Medulla oblongata (tissue), 1 donor: ENCODE measurements at regions not wholly inside any gene's neighbourhood (a gene's known extent, or its start where the extent isn't known, plus 50 kb on each side); places are given as distances from the start of the nearest gene placed in this dataset.

Experiments used
- DNase-seq: peaks from one replicate; pipeline ENCODE4 v3.0.0-alpha.2; 2015; ENCODE audit errors: extremely low spot score

DNA sequence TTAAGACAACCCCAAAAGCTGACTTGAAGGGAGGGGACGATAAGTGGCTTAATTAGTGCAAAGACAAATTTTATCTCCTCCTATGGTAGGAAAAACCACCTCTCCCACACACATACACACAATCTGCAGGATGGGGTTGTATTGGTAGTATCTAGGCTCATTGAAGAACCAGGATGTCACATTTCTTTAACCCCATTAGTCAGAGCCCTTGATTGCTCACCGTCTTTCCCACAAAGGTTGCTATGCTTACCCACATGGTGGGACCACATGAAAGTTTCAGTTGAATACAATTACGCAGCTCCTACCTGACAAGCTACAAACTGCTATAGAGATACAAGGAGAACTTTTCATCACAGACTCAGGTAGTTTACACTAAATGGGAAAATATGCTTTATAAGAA lies 765.0 kb upstream of the CELF4 start:
- DNase-seq, result no peak

DNA sequence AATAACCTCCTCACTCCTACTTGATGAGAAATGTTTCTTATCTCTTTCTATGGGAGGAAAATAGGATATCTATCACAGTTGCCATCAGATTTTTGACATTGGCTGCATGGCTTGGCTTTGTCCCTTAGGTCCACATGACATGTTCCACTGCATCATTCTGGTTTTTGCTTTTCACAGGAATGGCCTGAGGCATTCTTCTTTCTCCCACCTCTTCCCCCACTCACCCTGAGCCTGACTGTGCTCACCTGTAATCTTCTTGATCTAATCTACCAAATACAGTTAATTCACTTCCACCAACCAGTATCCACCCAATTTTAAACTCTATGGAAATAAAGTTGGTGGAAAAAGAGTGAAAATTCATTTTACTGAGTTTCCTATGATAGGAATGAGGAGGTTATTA lies 763.5 kb upstream of the CELF4 start:
- no peak for DNase-seq

DNA sequence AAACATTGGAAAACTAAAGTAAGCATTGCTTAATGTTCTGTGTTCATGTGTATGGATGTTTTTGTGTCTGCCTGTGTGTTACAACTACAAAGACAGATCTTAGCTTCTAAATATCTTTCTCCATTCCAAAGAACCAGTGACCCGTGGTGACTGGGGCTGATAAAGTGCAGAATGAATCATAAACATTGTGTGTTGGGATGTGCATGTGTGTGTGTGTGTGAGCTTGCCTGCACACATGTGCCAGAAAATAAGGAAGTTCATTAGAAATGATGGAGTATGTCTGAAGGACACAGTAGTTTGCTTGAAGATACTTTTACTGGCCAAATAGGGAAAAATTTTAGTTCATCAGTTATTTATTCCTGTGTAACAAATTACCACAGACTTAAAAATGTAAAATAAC lies 756.6 kb upstream of the CELF4 start:
- DNase-seq, result no peak

GRCh38 chr18:38321262-38321661 lies 755.7 kb upstream of the CELF4 start:
- DNase-seq, result no peak

DNA sequence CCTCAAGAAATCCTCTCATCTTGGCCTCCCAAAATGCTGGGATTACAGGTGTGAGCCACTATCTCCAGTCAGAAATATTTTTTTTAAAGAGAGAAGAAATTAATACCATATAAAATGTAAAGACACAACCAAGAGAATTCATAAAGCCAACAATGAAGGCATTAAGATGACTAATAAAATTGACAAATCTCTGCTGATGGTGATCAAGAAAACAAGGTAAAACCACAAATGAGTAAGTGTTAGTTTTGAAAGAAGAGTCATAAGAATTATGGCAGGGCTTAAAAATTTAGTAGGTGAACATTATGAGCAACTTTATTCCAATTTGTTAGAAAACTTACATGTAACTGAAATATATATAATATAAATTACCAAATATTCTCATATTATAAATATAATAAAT lies 752.8 kb upstream of the CELF4 start:
- DNase-seq, result no peak

DNA sequence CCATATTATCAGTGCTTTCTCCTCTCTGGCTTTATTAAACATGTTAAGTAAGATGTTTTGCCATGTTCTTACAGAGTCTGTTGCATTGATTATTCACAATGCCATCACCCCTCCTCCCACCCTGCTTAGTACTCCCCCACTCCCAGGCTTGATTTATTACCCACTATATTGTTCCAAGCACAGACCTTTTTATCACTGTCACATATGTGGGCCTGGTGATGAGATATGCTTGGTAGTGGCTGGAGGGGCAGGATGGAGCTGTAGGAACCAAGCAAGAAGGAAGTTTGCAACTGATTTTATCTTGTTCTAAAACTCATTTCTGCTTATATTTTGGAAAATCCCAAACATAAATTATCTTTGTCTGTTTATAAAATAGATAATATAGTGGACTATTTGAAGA lies 748.2 kb upstream of the CELF4 start:
- DNase-seq, result no peak

DNA sequence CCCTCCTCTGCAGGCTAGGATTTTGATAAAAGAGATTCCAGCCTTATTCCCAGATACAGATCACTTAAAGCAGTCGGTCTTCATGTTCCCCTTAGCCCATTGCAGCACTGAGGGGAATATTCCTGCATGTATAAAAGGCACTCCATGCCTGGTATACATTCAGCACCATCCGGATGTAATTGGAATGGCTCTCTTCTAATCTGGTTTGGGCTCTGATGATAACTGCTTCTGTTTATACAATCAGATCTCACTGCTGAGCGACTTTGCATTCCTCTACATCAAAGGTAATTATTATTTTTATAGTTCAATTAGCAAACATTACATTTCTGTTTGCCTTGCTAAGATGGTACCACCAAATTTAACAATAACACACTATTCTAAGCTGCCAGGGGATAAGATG lies 746.9 kb upstream of the CELF4 start:
- DNase-seq, result no peak

GRCh38 chr18:38310936-38311335 lies 745.3 kb upstream of the CELF4 start:
- no peak for DNase-seq

DNA sequence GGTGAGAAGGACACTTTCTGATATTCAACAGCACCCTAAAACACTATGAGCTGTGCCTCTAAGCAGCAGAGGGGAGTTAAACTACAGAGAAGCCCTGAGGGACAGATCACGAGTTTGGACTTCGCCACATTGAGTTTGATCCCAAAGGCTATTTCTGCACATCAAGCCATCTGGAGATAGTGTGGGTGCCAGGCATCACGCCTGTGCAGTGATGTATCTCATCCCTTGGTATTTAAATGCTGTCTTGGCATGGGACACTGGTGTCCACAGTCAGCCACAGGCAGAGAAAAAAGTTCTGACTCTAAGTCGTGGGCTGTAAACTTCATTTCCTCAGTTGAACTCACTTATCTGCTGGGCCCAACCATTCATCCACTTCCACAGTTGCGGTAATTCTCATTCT lies 742.3 kb upstream of the CELF4 start:
- no peak for DNase-seq

GRCh38 chr18:38305961-38306360 lies 740.4 kb upstream of the CELF4 start:
- DNase-seq, result no peak

DNA sequence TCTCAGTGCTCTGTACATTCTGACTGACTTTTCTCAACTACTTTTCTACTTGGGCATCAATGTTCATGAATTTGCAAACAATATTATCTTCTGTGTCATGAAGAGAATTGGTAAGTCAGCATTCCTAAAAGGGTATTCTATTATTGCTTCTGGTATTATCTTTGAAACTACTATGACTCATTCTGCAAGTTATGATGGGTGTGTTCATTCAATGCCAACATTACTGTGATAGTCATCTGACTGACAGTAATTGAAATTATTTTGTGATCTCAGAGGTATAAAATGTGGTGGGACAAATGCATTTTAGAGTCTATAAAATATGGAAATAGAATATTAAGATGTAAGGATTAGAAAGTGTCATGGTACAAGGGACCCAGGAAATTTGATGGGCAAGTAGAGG lies 736.0 kb upstream of the CELF4 start:
- no peak for DNase-seq

DNA sequence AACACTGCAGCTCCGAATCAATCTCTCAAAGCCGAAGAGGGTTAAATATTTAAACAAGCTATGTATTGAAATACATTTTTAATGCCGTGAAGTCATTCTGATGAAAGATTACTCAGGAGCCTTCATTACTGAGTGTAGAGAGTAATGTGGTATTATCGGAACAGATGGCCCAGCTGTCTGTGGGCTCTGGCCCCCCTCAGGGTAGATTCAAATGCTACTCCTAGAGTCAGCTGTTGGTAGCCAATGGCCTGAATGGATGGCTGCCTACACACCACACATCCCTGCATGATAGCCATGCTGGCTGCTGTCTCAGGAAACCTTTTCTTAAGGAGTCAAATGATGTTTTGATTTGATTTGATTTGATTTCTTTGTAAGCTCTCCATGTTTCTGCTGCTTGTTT lies 732.3 kb upstream of the CELF4 start:
- no peak for DNase-seq

DNA sequence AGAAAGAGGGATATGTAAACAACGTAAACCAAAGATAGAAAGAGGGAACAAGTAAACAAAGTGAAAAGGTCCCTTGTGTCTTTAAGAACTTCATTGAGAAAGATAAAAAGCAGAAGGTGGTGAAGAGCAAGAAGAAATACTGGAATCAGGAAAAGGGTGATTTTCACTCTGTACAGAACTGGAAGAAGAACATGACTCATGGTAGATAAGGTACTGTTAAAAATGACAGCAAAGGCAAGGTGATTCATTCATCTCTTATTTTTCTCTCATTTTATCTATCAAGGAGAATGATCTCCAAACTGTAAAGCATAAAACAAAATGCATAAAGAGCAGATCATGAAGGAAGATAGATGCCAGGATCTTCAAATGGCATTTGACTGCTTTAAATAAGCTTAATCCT lies 724.6 kb upstream of the CELF4 start:
- DNase-seq, result no peak

DNA sequence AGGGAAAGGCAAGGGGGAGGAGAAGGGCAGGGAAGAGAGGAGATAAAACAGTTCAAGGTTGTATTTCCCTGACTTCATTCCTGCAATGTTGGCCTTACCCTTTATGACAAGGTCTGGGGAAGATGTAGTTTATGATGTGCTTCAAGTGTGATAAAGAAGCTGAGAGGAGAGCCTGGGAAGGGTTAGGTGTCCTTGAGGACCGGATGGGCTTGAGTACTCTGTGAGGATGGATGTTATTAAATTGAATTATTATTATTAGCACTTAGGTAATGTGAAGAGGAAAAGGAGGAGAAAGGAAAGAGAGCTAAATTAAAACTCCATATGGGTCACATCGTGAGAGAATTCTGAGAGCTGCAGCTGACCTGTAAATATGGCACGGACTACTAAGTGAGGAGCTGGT lies 719.4 kb upstream of the CELF4 start:
- DNase-seq, result no peak

DNA sequence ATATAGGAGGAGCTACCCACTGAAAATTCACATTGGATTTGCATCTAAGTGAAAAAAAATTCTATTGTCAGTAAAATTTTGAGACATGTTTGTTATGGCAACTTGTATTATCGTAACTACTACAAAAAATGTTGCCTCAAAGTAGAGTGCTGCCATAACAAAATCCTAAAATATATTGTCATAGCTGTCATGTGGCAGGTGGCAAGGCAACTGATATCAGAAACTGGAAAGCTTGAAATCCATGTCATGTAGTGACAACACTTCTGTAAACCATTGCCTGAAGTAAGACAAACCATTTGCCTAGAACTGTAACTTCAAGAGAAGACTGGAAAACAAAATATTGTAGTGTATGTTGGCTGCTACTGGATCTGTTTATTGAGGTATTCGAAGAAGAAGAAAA lies 697.5 kb upstream of the CELF4 start:
- DNase-seq, result no peak

- no peak for DNase-seq
These were observed 697.1 kb upstream of the CELF4 start for GRCh38 chr18:38262661-38263060.

DNA sequence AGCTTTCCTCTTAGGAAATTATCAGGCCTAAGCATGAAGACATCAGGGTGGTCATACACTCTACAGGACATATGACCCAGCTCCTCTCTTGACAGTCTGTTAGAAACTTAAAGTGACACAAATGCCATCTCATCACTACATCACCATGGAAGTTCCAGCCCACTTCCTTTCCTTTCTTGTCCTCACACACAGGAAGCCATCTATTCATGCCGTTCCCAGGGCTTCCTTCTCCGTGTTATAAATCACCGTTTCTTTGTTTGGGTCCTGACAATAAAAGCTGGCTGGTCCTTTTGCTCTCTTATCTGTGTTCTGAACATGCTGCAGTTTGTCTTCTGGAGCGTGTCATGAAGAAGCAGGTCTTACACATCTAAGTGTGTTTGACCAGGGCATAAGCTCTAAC lies 692.1 kb upstream of the CELF4 start:
- no peak for DNase-seq

GRCh38 chr18:38256366-38256765 lies 690.8 kb upstream of the CELF4 start:
- no peak for DNase-seq

DNA sequence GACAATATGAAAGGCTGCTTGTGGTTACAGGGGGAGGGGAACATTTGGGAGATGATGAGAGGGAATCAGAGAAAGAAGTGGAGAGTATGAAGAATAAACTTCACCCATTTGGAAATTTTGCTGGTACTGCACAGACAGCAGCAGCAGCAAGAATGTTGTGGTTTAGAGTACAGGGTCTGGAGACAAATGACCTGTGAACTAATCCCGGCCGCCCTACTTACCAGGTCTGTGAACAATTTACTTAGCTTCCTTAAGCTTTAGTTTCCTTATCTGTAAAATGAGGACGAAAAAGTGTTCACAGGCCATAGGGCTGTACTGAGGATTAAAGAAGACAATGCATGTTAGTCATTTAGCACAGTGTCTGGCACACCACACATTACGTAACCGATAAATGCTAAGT lies 685.4 kb upstream of the CELF4 start:
- no peak for DNase-seq

DNA sequence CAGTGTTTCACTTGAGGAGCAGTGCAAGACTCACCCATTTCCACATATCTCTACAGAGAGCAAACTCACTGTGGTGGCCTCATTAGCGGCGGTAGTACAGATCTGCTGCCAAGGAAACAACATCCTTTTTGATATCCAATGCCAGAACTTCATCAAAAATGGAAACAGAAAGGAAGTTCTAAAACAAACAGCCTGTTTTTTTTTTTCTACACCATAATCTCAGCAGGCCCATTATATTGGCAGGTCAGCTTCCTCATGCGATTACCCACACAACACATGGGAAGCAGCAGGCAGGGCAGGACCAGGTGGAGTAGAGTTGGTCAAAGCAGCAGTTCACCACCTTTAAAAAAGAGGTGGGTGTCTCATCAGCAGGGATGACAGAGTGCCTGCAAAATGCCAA lies 678.9 kb upstream of the CELF4 start:
- DNase-seq, result no peak

DNA sequence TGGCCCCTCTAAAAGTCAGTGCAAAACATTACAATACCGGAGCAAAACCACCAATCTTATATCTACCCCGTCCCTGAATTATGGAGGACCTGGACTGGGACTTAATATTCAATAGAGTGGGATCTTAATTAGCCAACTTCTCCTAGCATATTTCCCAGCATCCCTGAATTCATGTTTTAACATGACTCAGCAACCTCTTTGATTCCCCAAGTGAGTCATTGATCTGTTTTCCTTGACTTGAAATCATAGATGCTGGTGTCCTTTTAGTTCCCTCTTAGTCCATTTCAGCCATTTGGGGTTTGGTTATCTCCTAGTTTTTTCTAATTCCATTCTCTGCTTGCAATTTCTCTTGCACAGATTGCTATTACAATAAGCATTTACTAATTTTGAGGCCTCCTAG lies 677.7 kb upstream of the CELF4 start:
- no peak for DNase-seq

- no peak for DNase-seq
These were observed 676.1 kb upstream of the CELF4 start for GRCh38 chr18:38241736-38242135.

GRCh38 chr18:38241216-38241615 lies 675.6 kb upstream of the CELF4 start:
- no peak for DNase-seq

DNA sequence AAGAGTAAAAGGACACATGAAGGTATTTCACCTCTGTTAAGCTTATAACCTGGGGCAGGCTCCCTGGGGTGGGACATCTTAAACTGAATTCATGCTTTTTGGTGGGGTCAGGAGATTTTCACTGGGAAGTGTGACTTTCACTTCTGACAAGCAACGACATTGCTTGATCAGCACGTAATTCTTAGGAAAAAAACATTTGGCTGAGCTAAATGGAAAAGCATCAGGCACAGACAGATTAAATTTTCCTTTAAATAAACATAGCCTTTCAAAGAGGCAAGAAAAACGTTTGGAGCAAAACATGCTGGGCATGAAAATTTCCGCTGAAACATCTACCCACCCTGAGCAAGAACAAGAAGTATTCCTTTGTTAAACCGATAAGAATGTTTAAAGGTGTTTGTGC lies 674.0 kb upstream of the CELF4 start:
- DNase-seq, result no peak

- no peak for DNase-seq
These were observed 672.2 kb upstream of the CELF4 start for GRCh38 chr18:38237796-38238195.
